ENCODE measurements at regions not wholly inside any gene's neighbourhood (a gene's known extent, or its start where the extent isn't known, plus 50 kb on each side); places are given as distances from the start of the nearest gene placed in this dataset.

DNA sequence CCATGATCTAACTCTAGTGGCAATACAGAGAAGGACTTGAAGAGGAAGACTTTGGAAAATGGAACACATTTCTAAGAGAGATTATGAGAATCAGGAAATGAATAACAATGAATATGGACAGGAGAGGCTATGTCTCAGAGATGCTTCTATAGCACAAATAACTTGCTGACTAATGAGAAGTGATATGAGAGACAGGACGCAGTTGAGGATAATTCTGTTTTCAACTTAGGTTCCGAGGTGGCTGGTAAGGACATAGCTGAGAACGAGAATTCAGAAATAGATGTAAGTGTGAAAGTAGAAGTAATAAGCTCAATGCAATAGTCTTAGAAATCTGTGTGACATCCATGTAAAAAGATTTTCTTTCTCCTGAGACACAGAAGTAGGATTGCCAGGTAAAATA, 358.1 kb upstream of the GRAMD2B start:
- intact Hi-C loops (cut with DNase I; ENCODE audit: low total_unique reads): no loop called here
- DNase-seq: no peak
- no peaks in the 10 kb centered on the region for H3K4me1 ChIP-seq

DNA sequence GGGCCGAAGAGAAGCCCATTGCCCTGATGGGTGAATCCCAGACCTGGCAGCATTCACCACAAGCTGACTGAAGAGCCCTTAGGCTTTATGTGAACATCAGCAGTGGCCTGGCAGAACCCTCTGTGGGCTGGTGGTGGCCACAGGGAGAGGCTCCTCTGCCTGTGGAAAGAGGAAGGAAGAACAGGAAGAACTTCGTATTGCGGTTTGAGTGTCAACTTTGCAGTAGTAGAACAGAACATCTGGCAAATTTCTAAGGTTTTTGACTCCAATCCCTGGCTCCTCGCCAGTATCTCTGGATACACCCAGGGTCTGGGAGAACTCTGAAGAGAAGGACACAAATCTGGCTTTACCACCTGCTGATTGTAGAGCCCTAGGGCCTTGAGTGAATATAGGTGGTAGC, 356.4 kb upstream of the GRAMD2B start:
- H3K9me3 ChIP-seq: no peaks in the 10 kb centered on the region
- TF ChIP-seq, protein P1, sequence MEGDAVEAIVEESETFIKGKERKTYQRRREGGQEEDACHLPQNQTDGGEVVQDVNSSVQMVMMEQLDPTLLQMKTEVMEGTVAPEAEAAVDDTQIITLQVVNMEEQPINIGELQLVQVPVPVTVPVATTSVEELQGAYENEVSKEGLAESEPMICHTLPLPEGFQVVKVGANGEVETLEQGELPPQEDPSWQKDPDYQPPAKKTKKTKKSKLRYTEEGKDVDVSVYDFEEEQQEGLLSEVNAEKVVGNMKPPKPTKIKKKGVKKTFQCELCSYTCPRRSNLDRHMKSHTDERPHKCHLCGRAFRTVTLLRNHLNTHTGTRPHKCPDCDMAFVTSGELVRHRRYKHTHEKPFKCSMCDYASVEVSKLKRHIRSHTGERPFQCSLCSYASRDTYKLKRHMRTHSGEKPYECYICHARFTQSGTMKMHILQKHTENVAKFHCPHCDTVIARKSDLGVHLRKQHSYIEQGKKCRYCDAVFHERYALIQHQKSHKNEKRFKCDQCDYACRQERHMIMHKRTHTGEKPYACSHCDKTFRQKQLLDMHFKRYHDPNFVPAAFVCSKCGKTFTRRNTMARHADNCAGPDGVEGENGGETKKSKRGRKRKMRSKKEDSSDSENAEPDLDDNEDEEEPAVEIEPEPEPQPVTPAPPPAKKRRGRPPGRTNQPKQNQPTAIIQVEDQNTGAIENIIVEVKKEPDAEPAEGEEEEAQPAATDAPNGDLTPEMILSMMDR (IDR thresholded peaks at IDR 0.05): no peak
- TF ChIP-seq POLR2A (IDR thresholded peaks at IDR 0.05): no peak
- intact Hi-C loops (cut with DNase I; ENCODE audit: low total_unique reads): no loop called here
- H3K27me3 ChIP-seq: no peaks in the 10 kb centered on the region
- H3K27ac ChIP-seq: no peak overlapping the region
- no peak for DNase-seq
- no peaks in the 10 kb centered on the region for H3K4me1 ChIP-seq
- H3K36me3 ChIP-seq: no peaks in the 10 kb centered on the region
- H3K4me3 ChIP-seq: no peak overlapping the region

More for the DNA sequence above, 358.1 kb upstream of the GRAMD2B start:
- Histone ChIP-seq H3K27ac (no peak overlapping the region), H3K36me3 (no peaks in the 10 kb centered on the region), H3K27me3 (no peaks in the 10 kb centered on the region), H3K9me3 (no peaks in the 10 kb centered on the region), H3K4me3 (no peak overlapping the region)
- TF ChIP-seq, protein P1 (IDR thresholded peaks at IDR 0.05): no peak
- no peak for TF ChIP-seq POLR2A (IDR thresholded peaks at IDR 0.05)

DNA sequence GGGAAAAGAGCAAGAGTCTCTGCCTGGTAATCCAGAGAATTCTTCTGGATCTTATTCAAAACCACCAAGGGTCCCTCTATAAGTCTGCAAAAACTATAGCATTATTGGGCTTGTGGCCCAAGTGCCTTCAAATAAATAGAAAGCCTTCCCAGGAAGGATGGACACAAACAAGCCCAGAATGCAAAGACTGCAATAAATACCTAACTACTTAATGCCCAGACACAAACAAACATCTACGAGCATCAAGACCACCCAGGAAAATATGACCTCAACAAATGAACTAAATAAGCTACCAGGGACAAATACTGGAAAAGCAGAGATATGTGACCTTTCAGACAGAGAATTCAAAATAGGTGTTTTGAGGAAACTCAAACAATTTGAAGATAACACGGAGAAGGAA, 355.8 kb upstream of the GRAMD2B start:
- no peaks in the 10 kb centered on the region for H3K4me1 ChIP-seq
- H3K9me3 ChIP-seq: no peaks in the 10 kb centered on the region
- intact Hi-C loops (cut with DNase I; ENCODE audit: low total_unique reads): no loop called here
- H3K27me3 ChIP-seq: no peaks in the 10 kb centered on the region
- no peak overlapping the region for H3K27ac ChIP-seq
- no peak overlapping the region for H3K4me3 ChIP-seq
- H3K36me3 ChIP-seq: no peaks in the 10 kb centered on the region
- DNase-seq: no peak
- TF ChIP-seq, protein P1 (IDR thresholded peaks at IDR 0.05): no peak
- TF ChIP-seq POLR2A (IDR thresholded peaks at IDR 0.05): no peak

DNA sequence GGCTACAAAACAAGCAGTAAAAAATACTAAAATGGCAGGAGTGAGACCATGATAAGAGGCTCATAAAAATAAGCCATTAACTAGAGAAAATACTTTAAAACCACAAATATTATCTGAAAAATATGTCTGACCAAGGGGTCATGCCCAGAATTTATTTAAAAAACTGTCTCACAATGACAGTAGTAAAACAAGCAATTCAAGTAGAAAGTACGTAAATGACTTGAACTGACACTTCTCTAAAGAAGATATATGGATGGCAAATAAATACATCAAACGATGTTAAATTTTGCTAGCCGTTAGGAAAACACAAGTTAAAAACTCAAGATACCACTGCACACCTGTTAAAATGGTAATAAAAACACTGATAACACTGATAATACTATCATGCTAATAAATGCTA, 353.9 kb upstream of the GRAMD2B start:
- Histone ChIP-seq H3K9me3 (no peaks in the 10 kb centered on the region), H3K27me3 (no peaks in the 10 kb centered on the region), H3K27ac (no peak overlapping the region), H3K36me3 (no peaks in the 10 kb centered on the region), H3K4me1 (no peaks in the 10 kb centered on the region), H3K4me3 (no peak overlapping the region)
- TF ChIP-seq, protein P1 (IDR thresholded peaks at IDR 0.05): no peak
- TF ChIP-seq POLR2A (IDR thresholded peaks at IDR 0.05): no peak
- intact Hi-C loops (cut with DNase I; ENCODE audit: low total_unique reads): no loop called here
- no peak for DNase-seq

DNA sequence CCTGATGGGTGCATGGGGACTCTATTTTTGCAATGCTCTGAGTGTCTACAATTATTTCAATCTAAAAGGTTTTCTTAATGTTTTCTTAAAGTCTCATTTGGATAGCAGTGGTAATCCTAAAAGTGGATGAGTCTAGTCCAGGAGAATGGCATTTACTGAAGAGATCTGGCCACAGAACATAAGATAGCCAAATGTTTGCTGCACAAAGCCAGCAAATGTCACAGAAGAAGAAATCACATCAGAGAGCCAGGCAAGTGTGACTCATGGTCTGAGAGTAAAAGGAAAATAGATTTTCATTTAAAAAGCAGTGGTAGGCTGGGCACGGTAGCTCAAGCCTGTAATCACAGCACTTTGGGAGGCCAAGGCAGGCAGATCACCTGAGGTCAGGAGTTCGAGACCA, 352.7 kb upstream of the GRAMD2B start:
- Histone ChIP-seq H3K4me3 (no peak overlapping the region), H3K27ac (no peak overlapping the region), H3K4me1 (no peaks in the 10 kb centered on the region), H3K36me3 (no peaks in the 10 kb centered on the region), H3K27me3 (no peaks in the 10 kb centered on the region), H3K9me3 (no peaks in the 10 kb centered on the region)
- DNase-seq: no peak
- no peak for TF ChIP-seq POLR2A (IDR thresholded peaks at IDR 0.05)
- TF ChIP-seq, protein P1 (IDR thresholded peaks at IDR 0.05): no peak
- intact Hi-C loops (cut with DNase I; ENCODE audit: low total_unique reads): no loop called here
